Activated gamma-delta T cell treated with anti-CD3 and anti-CD28 coated beads, Interleukin-2, amount 50 U/mL, for 16 hours (primary cell): ENCODE measurements at regions not wholly inside any gene's neighbourhood (a gene's known extent, or its start where the extent isn't known, plus 50 kb on each side); places are given as distances from the start of the nearest gene placed in this dataset.
"Not testable (repeated sequence)": the region's sequence is repeated elsewhere in the genome, so short reads cannot be mapped to it uniquely, and the experiment has no call there.

ENCODE experiments used
- DNase-seq: peaks from one replicate; pipeline ENCODE4 v3.0.0-alpha.2; 2020; ENCODE audit warnings: low read depth

DNA sequence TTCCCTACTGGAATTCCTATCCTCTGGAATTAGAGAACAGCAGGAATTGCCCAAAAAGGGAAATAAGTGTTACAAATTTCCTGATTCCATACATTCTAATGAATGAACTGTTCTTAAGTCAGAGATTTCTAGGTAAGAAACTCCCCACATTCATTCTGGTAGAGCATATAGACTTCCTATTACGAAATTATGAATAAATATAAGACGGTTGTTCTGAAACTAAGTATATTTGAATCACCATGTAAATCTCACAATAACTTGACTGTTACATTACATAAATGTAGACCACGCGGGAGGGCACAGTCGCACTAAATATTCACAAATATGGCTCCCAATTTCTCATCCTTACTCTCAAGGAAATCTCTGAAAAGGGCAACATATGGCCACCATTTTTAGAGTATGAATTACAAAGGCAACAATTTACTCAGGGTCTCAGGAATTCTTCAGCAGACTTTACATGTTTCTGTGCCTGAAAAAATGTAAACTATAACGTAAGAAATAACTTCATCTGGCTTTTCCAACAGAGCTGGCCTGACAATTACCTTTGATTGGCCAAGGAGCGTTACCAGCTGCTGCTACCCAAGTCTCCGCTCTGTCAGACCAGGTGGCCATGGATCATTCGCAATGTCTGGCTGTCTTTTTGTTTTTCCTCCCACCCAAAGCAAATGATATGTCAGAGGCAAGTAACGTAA, 115.8 kb downstream of the MPP7 start:
- no peak for DNase-seq

DNA sequence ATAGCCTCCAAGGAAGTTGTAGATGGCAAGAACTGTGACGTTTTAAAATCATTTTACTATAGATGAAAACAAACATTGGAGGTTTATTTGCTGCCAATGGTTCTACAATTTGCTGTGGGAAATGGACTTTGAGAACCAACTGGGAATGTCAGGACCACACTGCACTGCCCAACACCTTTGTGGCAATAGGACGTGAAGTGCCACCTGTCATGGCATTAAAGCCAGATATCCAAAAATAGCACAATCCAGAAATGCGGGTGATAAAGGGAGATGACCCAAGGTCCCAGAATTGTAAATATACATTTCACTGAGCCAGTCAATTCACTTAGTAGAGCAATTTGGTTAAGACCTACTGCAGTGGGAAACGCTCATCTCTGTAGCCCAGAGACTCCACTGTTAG, 116.4 kb downstream of the MPP7 start:
- DNase-seq, result no peak

DNA sequence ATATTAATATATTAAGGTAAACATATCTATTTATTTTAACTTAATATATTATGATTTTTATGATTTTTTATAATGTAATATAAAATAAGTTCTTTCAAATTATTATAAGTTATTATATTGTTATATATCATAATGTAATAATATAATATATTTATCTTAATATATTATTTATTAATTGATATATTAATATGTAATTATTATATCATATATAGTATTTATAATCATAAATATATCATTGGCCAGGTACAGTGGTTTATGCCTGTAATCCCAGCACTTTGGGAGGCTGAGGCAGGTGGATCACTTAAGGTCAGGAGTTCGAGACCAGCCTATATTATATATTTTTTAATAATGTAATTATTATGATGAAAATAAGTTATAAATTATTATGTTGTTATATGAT, 118.1 kb downstream of the MPP7 start:
- DNase-seq, result no peak

DNA sequence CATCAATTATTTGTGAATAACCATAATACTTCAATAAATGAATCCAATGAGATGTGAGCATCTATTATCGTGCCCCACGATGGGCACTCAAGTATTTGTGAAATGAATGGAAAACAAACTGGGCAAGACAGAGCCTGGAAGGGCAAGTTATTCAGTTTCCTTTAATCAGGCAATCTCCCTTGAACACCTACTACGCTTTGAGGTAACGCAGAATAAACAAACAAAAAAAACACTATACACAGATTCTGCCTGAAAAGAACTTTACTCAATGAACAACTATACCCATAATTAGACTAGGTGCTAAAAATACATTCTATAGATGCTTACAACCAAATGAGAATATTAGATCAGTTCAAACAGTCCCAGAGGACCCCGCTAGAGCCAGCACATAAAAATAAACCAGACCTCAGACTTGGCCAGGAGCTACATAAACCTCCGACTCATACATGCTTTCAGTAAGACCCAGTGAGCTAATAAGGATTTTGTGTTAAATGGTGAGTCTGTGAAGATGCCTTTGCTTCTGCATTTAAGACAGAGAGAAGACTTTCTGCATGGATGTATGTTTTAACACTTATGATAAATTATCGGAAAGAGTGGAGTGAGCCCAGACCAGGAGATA, 121.3 kb downstream of the MPP7 start:
- no peak for DNase-seq

DNA sequence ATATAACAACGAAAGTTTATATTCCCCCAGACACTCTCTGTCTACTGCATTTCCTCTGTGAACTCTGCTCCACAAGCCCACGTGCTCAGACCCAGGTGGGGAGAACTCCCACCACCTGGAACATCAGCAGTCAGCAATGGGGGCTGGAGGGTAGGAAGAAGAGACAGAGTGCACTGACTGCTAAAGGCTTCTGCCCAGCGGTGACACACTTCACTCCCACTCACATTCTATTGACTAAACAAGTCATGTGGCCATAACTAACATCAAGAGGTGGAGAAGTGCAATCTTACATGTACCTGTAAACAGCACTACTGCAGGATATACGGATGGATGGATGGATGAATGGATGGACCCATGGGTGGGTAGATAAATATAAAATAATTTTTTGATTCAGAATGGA, 122.2 kb downstream of the MPP7 start:
- no peak for DNase-seq

- DNase-seq, result no peak
These were observed 123.1 kb downstream of the MPP7 start for GRCh38 chr10:28179743-28180099.

GRCh38 chr10:28179006-28179742, 123.7 kb downstream of the MPP7 start:
- no peak for DNase-seq

GRCh38 chr10:28177944-28178637, 124.8 kb downstream of the MPP7 start:
- no peak for DNase-seq

GRCh38 chr10:28176498-28176897, 126.4 kb downstream of the MPP7 start:
- not testable (repeated sequence) for DNase-seq

GRCh38 chr10:28172223-28172610, 130.6 kb downstream of the MPP7 start:
- no peak for DNase-seq

- no peak for DNase-seq
These were observed 131.2 kb downstream of the MPP7 start for GRCh38 chr10:28171468-28172222.

GRCh38 chr10:28169525-28169924, 133.3 kb downstream of the MPP7 start:
- no peak for DNase-seq

- no peak for DNase-seq
These were observed 141.9 kb downstream of the MPP7 start for GRCh38 chr10:28160866-28161405.

DNA sequence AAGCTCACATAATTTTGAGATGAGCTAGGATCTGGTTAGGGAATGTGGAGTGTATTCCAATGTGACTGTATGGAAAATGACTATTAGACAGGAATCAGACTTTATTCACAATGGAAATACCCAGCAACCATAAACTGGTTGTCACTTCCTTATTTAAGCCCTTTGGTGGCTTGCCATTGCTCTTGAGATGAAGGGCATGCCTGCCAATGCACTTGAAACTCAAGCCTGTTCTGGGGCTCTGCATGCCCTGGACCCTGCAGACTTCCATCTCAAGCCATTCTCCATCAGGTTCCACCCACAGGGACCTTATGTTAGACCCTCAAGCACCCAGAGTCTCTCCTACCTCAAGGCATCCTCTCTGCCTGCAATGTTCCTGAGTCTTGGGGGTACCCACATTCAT, 145.5 kb downstream of the MPP7 start:
- no peak for DNase-seq

GRCh38 chr10:28155726-28156125, 147.1 kb downstream of the MPP7 start:
- no peak for DNase-seq

DNA sequence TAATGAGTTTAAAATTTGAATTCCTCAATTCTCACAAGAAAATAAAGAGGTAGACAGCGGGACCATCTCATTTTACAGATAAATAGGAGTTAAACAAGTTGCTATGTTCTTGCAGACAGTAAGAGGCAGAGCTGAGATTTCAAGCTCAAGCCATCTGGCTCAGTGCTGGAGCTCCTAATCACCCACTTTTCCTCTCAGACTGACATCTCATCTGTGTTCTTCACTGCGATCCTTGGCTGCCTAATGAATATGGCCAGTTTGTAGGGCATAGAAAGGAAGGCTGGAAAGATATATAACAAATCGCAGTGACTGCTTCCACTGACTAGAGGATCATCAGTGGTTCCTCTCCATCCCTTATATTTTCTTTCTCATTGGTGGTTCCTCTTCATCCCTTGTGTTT, 151.2 kb downstream of the MPP7 start:
- DNase-seq, result no peak

DNA sequence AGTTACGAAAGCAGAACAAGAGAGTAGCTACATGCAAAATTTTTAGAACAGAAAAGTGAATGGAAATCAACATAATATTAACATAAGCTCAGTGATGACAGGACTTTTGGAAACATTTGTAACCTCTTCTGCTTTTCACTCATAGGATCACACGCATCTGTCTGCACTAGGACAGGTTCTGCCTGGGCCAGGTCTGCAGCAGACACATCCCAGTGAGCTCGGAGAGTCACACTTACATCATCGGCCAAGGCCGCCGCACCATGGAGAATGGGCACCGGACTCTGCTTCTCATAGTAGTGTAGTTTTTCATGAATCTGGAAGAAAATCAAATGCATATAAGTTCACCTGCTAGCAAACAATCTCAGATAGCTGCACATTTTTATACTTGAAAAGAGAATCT, 150.9 kb upstream of the ODAD2 start:
- no peak for DNase-seq

DNA sequence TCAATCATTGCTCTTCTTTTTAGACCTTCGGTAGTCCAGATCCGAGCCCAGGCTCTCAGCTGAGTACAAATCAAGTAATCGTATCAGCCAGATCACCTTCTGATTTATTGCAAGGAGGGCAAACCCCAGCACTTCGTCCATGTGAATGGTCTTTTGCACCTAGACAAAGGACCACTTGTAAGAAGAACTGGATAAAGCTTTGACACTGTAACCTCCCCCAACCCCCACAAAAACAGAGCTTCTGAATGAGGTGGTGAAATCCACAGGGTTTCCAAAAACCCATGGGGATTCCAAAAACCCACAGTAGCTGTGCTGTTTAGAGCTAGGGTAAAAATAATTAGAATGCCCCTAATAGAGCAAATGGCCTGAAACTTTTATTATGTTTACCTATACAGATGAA, 148.8 kb upstream of the ODAD2 start:
- no peak for DNase-seq

GRCh38 chr10:28139138-28139537, 140.3 kb upstream of the ODAD2 start:
- no peak for DNase-seq

DNA sequence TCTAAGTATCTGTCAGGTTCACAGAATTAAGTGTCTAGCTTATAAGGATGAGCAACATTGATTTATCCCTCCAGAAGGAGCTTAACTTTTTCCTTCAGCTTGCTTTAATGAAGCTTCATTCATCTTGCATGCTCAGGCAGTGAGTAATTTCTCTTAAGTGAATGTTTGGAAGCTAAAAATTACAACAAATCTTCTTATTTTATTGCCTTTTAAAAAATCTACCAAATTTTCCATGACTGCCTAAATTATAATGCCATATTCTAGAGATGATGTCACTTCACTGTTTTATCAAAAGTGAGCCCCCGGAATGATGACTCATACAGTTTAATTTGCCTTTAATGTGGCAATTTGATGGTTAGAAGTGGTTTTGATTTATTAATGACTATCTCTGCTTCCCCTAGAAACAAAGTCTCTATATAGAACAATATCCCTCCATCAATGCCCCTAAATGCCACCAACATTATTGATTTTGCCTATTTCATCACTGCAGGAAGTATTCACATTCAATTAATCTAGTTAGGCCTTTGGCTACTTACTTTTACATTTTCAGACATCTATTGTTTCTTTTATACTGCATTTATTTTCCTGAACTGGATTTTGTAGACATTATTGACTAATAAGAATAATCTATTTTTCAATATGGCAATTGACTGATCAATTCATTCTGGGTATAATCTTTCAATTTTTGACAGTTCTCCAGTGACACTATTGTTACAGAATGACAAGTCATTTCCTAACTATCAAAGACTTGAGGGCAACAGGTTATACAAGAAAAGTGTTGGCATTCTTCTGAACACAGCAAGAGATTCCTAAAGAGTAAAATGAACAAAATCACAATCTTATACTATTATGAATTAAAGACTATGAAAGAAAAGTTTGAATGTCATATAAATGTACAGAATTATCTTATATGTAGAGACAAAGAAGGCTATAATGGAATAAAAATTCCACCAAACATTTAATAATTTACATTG, 139.3 kb upstream of the ODAD2 start:
- no peak for DNase-seq

DNA sequence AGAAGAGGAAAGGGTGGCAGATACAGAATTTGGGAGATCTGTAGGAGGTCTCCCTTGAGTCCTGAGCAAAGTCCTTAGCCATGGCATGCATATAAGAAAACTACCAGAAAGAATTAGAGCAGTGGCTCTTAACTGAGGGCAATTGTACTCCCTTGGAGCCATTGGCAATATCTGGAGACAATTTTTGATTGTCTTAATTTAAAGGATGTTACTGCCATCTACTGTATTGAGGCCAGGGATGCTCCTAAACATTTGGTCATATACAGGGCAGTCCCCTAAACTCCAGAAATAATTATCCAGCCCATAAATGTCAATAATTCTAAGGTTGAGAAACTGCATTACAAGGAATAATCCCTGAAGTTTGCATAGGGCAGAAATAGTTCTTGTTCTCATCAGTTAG, 136.4 kb upstream of the ODAD2 start:
- DNase-seq, result no peak
